ENCODE measurements at regions not wholly inside any gene's neighbourhood (a gene's known extent, or its start where the extent isn't known, plus 50 kb on each side); places are given as distances from the start of the nearest gene placed in this dataset.
"Not testable (repeated sequence)": the region's sequence is repeated elsewhere in the genome, so short reads cannot be mapped to it uniquely, and the experiment has no call there.

DNA sequence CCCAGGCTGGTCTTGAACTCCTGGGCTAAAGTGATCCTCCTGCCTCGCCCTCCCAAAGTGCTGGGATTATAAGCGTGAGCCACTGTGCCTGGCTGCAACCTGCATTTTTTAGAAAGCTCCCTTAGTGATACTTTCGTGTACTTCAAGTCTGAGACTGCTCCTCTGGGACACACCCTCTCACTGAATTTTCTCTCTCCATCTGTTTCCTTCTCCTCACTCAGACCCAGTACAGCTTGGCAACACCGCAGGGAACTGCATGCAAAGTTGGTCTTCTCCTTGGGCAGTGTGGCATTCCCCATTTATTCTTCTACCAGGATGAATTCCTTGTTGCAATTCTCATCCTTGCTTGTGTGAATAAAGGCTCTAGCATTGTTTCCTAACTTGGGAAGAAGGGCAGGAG lies 175.9 kb downstream of the LPIN1 start:
- DNase-seq (ENCODE audit: low spot score), result no peak

- no peak for DNase-seq (ENCODE audit: low spot score)
Measured at GRCh38 chr2:11923935-11924334, 177.5 kb downstream of the LPIN1 start.

- no peak for DNase-seq (ENCODE audit: low spot score)
Measured at GRCh38 chr2:11925295-11926066, 179.0 kb downstream of the LPIN1 start.

GRCh38 chr2:11930211-11930761 lies 183.9 kb downstream of the LPIN1 start:
- peak; percentile 29 for DNase-seq (ENCODE audit: low spot score)

- DNase-seq (ENCODE audit: low spot score), result no peak
Measured at GRCh38 chr2:11932048-11932512, 185.6 kb downstream of the LPIN1 start.

- DNase-seq (ENCODE audit: low spot score), result no peak
Measured at GRCh38 chr2:11932962-11933361, 186.5 kb downstream of the LPIN1 start.

DNA sequence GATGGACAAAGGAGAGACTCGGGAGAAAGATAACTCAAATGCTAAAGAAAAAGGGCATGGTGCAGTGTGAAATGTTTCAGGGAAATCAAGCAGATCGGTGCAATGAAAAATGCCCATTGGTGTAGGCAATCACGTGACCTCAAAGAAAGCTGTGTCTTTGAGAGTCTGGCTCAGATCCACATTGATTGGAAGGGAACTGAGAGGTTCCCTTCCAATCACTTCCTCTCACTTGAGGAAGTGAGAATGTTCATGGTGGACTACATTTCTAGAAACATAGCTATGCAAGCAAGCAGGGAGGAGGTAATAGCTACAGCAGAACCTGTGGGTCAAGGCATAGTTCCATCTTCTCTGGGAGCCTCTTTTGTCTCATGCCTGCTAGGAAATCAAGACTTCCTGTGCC lies 187.4 kb downstream of the LPIN1 start:
- no peak for DNase-seq (ENCODE audit: low spot score)

GRCh38 chr2:11936761-11937160 lies 190.3 kb downstream of the LPIN1 start:
- no peak for DNase-seq (ENCODE audit: low spot score)

- no peak for DNase-seq (ENCODE audit: low spot score)
Measured at GRCh38 chr2:11938196-11938595, 191.8 kb downstream of the LPIN1 start.

DNA sequence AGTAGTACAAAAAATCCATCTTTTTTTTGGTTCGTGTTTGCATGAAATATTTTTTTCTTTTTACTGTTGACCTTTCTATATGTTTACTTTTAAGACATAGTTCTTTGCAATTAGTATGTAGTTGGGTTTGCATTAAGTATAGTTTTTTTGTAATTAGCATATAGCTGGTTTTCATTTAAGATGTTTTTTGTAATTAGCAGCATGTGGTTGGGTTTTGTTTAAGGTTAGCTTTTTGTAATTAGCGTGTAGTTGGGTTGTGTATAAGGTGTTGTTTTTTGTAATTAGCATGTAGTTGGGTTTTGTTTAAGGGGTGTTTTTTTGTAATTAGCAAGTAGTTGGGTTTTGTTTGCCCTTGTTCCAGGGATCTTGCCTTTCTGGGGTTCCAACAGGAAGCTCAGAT lies 193.1 kb downstream of the LPIN1 start:
- no peak for DNase-seq (ENCODE audit: low spot score)

DNA sequence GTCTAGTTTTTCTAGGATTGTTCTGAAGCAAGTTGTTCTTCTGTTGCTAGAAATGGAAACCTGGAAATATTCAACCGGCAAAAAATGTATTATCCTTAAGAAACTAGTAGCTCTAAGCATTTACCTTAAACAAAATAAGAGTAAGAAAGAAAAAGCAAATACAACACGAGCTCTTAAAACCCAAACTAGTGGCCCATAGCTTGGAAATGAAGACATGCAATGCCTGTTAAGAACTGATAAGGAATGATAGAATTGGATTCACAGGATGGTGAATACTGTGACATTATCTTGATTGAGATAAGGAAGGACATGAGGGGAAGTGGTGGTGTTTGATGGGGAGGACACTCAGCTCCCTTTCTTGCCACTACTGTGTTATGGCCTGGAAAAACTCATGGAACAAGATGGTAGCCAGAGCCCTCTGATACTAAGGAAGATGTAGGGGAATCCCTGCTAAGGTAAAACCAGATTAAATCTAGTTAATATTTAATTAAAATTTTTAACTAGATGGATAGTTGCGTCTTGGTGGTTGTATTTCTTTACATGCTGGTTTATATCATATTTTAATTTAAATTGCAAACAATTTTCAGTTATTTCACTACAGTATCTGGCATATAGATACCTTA lies 193.8 kb downstream of the LPIN1 start:
- no peak for DNase-seq (ENCODE audit: low spot score)

- DNase-seq (ENCODE audit: low spot score), result no peak
Measured at GRCh38 chr2:11940799-11941198, 194.4 kb downstream of the LPIN1 start.

GRCh38 chr2:11941201-11942177 lies 195.1 kb downstream of the LPIN1 start:
- no peak for DNase-seq (ENCODE audit: low spot score)

DNA sequence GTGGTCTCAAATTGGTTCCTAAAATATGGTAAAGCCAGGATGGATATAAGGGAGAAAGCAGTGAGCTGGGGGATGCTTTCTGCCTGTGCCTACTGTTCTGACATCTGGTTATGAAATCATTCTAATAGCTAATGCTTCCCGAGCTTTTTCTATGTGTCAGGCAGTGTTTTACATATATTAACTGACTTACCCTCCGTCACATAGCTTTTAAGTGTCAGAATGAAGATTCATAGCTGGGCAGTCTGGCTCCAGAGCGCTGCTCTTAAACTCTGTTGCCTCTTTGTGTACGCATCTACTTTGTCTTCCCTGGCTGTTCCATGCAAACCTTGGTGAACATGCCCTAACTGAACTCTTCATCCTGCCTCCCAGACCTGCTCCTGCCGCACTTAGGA lies 195.7 kb downstream of the LPIN1 start:
- no peak for DNase-seq (ENCODE audit: low spot score)

GRCh38 chr2:11944311-11944710 lies 197.9 kb downstream of the LPIN1 start:
- DNase-seq (ENCODE audit: low spot score), result no peak

DNA sequence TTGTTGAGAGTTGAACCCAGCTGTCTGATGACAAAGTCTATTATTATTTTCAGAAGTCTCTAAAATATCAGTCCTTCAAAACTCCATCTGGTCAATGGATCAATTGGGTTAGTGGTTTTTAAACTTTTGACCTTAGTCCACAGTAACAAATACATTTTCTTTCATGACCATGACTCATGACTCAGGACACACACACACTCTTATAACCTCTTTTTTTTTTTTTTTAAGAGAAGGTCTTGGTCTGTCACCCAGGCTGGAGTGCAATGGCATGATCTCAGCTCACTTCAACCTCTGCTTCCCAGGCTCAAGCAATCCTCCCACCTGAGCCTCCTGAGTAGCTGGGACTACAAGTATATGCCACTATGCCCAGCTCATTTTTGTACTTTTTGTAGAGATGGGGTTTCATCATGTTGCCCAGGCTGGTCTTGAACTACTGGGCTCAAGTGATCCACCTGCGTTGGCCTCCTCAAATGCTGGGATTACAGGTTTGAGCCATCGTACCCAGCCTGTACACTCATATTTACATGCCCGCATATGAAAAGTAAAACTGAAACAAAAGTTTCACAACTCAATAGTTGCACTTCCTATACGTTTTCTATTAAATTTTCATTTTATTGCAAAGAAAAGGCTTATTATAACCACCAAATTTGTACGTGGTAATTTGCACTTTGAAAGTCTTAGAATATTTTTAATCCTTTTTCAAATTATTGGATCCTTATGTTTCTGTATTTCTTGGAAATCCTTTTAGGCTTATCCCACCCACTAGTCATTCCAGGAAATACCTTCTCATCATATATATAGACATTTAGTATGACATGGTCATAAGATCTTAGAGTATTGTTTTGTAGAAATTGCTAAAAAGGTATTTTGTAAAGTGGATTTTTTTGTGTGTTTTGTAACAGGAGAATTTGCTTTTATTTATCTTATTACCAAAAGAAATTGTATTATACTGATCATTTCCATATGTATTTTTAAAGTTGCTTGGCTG lies 199.0 kb downstream of the LPIN1 start:
- DNase-seq (ENCODE audit: low spot score), result no peak

DNA sequence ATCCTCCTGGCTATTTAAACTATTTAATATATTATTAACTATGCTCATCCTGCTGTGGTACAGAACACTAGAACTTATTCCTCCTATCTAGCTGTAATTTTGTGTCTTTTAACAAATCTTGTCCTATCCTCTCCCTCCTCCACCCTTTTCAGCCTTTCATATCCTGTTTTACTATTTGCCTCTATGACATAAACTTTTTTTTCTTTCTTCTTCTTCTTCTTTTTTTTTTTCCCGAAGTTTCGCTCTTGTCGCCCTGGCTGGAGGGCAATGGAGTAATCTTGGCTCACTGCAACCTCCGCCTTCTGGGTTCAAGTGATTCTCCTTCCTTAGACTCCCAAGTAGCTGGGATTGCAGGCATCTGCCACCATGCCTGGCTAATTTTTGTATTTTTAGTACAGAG lies 201.5 kb downstream of the LPIN1 start:
- DNase-seq (ENCODE audit: low spot score), result no peak

DNA sequence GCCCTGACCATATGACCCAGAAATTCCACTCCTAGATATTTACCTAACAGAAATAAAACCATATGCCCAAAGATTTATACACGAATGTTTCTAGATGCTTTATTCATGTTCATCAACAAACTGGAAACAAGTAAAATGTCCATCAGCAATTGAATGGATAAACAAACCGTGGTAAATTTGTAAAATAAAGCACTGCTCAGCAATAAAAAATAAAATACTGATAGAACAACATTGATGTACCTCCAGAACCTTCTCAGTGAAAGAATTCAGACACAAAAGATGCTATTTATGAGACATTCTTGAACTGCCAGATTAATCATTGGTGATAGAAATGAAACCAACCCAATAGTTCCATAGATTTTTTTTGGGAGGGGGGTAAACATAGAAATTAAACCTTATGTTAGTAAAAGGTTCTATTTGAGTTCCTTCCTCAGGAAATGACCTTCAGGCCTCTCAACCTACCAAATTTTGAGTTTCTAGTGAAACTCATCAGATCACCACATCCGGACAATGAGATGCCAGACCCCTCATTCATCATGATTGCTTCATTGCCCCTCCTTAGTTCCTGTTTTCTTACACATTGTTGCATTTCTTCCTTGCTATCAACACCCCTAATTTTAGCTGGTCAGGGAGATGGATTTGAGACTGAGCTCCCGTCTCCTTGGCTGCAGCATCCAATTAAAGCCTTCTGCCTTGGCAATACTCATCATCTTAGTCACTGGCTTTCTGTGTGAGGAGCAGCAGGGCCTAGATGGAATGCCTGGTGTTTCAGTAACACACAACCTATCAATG lies 203.5 kb downstream of the LPIN1 start:
- no peak for DNase-seq (ENCODE audit: low spot score)

DNA sequence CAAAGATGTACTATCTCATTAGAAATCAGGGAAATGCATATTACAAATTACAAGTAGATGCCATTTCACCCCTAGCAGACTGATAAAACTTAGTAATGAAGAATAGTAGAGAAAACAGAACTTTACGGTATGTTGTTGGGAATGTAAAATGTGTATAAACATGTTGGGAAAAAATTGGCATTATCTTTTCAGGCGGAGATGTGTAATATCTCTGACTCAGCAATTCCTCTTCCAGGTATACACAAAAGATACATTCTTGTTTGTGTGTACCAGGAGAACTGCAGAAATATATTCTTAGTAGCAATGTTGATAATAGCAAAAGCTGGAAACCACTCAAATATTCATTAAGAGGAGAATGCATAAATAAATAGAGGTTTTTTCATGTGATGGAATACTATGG lies 204.5 kb downstream of the LPIN1 start:
- no peak for DNase-seq (ENCODE audit: low spot score)

DNA sequence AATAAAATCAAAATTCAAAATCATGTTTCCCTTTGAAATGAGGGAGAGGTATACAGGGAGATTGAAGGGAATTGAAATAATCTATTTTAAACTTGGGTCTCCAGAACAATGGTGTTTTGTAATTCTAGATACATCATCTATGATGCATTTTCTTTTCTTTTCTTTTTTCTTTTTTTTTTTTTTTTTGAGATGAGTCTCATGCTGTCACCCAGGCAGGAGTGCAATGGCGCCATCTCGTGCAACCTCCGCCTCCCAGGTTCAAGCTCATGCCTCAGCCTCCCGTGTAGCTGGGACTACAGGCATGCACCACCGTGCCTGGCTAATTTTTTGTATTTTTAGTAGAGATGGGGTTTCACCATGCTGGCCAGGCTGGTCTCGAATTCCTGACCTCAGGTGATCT lies 205.1 kb downstream of the LPIN1 start:
- not testable (repeated sequence) for DNase-seq (ENCODE audit: low spot score)
